ENCODE measurements at regions not wholly inside any gene's neighbourhood (a gene's known extent, or its start where the extent isn't known, plus 50 kb on each side); places are given as distances from the start of the nearest gene placed in this dataset.
"Not testable (repeated sequence)": the region's sequence is repeated elsewhere in the genome, so short reads cannot be mapped to it uniquely, and the experiment has no call there.

- DNase-seq, result no peak
These were observed 263.2 kb downstream of the KCNJ3 start for GRCh38 chr2:154961676-154962075.

GRCh38 chr2:154960802-154961583 is 262.5 kb downstream of the KCNJ3 start:
- DNase-seq, result no peak

- DNase-seq, result peak; percentile 3
These were observed 254.0 kb downstream of the KCNJ3 start for GRCh38 chr2:154952346-154952980.

GRCh38 chr2:154947416-154947815 is 248.9 kb downstream of the KCNJ3 start:
- not testable (repeated sequence) for DNase-seq

- no peak for DNase-seq
These were observed 247.5 kb downstream of the KCNJ3 start for GRCh38 chr2:154945984-154946383.

GRCh38 chr2:154941379-154941778 is 242.9 kb downstream of the KCNJ3 start:
- DNase-seq, result no peak

- no peak for DNase-seq
These were observed 235.7 kb downstream of the KCNJ3 start for GRCh38 chr2:154934213-154934612.

GRCh38 chr2:154924531-154924930 is 226.0 kb downstream of the KCNJ3 start:
- no peak for DNase-seq

GRCh38 chr2:154914561-154914960 is 216.1 kb downstream of the KCNJ3 start:
- no peak for DNase-seq

- DNase-seq, result peak; percentile 79
These were observed 213.7 kb downstream of the KCNJ3 start for GRCh38 chr2:154912215-154912614.

- DNase-seq, result peak; percentile 40
These were observed 213.2 kb downstream of the KCNJ3 start for GRCh38 chr2:154911729-154912128.

GRCh38 chr2:154910701-154911100 is 212.2 kb downstream of the KCNJ3 start:
- DNase-seq, result no peak

- DNase-seq, result no peak
These were observed 209.8 kb downstream of the KCNJ3 start for GRCh38 chr2:154908327-154908726.

Measured in NCI-H1105 (cell line).